ENCODE measurements at regions not wholly inside any gene's neighbourhood (a gene's known extent, or its start where the extent isn't known, plus 50 kb on each side); places are given as distances from the start of the nearest gene placed in this dataset.
"Not testable (repeated sequence)": the region's sequence is repeated elsewhere in the genome, so short reads cannot be mapped to it uniquely, and the experiment has no call there.

GRCh38 chr4:3941735-3942522 is 175.7 kb downstream of the ADRA2C start:
- H3K9ac ChIP-seq (ENCODE audit: insufficient read depth, low read length, poor library complexity, severe bottlenecking); H3K27me3 ChIP-seq (ENCODE audit: control insufficient read depth in 2 of 2, insufficient read depth in 2 of 2, low read length in 2 of 2); H3K9me3 ChIP-seq (replicated peaks in 1 of 2; ENCODE audit: control insufficient read depth in 1 of 2, insufficient read depth in 1 of 2, low read length in 2 of 2); H3K4me1 ChIP-seq (ENCODE audit: control insufficient read depth in 1 of 2, insufficient read depth in 2 of 2, low read length in 2 of 2); H3K27ac Mint-ChIP-seq; H3K4me3 Mint-ChIP-seq; DNase-seq; H3K36me3 Mint-ChIP-seq; H3K27ac ChIP-seq (ENCODE audit: low read depth in 1 of 2, low read length in 2 of 2); H3K36me3 ChIP-seq (replicated peaks in 1 of 2; ENCODE audit: control insufficient read depth in 1 of 2, insufficient read depth in 2 of 2, low read length in 2 of 2); H3K4me2 ChIP-seq (replicated peaks; ENCODE audit: extremely low read depth, low read length, poor library complexity, severe bottlenecking); H2AFZ ChIP-seq (ENCODE audit: insufficient read depth, low read depth, low read length, poor library complexity, severe bottlenecking); H3K4me3 ChIP-seq (replicated peaks in 1 of 3; ENCODE audit: low read depth in 2 of 3, low read length in 3 of 3); H4K20me1 ChIP-seq (ENCODE audit: insufficient read depth, low read length); H3K79me2 ChIP-seq (ENCODE audit: insufficient read depth, low read length); H3K9me3 Mint-ChIP-seq; intact Hi-C loops (cut with micrococcal nuclease); H3K4me1 Mint-ChIP-seq: not testable (repeated sequence)
- 65% methylated on average over 8 of the region's 17 CpGs for WGBS (ENCODE audit: insufficient coverage)
- peaks cover 9 to 17% (median 12%) of the 10 kb centered on the region in 3 donors for H3K27me3 Mint-ChIP-seq (ENCODE audit: low read depth in 3 of 3)

- peak; percentile 21 to 47 (median 35) for DNase-seq
- intact Hi-C loops (cut with micrococcal nuclease): not testable (repeated sequence)
These were observed 176.4 kb downstream of the ADRA2C start for GRCh38 chr4:3942569-3942971.

GRCh38 chr4:3943051-3943450 is 176.9 kb downstream of the ADRA2C start:
- H3K36me3 Mint-ChIP-seq; H4K20me1 ChIP-seq (ENCODE audit: insufficient read depth, low read length); H3K27me3 ChIP-seq (ENCODE audit: control insufficient read depth in 2 of 2, insufficient read depth in 2 of 2, low read length in 2 of 2); H3K4me2 ChIP-seq (replicated peaks; ENCODE audit: extremely low read depth, low read length, poor library complexity, severe bottlenecking); H3K36me3 ChIP-seq (replicated peaks in 1 of 2; ENCODE audit: control insufficient read depth in 1 of 2, insufficient read depth in 2 of 2, low read length in 2 of 2); H3K4me3 Mint-ChIP-seq; H3K4me1 Mint-ChIP-seq; H3K79me2 ChIP-seq (ENCODE audit: insufficient read depth, low read length); H3K9ac ChIP-seq (ENCODE audit: insufficient read depth, low read length, poor library complexity, severe bottlenecking); H3K27ac Mint-ChIP-seq; DNase-seq; H3K27ac ChIP-seq (ENCODE audit: low read depth in 1 of 2, low read length in 2 of 2); intact Hi-C loops (cut with micrococcal nuclease); H3K9me3 Mint-ChIP-seq; H3K9me3 ChIP-seq (replicated peaks in 1 of 2; ENCODE audit: control insufficient read depth in 1 of 2, insufficient read depth in 1 of 2, low read length in 2 of 2); H2AFZ ChIP-seq (ENCODE audit: insufficient read depth, low read depth, low read length, poor library complexity, severe bottlenecking); H3K4me3 ChIP-seq (replicated peaks in 1 of 3; ENCODE audit: low read depth in 2 of 3, low read length in 3 of 3); H3K4me1 ChIP-seq (ENCODE audit: control insufficient read depth in 1 of 2, insufficient read depth in 2 of 2, low read length in 2 of 2): not testable (repeated sequence)
- 67% methylated on average over 3 of the region's 8 CpGs for WGBS (ENCODE audit: insufficient coverage)
- peaks cover 7 to 17% (median 9%) of the 10 kb centered on the region in 3 donors for H3K27me3 Mint-ChIP-seq (ENCODE audit: low read depth in 3 of 3)

More at GRCh38 chr4:3942569-3942971, 176.4 kb downstream of the ADRA2C start:
- 14% methylated on average over 8 of the region's 12 CpGs for WGBS (ENCODE audit: insufficient coverage)
- TF ChIP-seq CTCF (IDR thresholded peaks at IDR 0.05): peak; percentile 77
- not testable (repeated sequence) for H3K27me3 ChIP-seq (ENCODE audit: control insufficient read depth in 2 of 2, insufficient read depth in 2 of 2, low read length in 2 of 2); H3K9me3 ChIP-seq (replicated peaks in 1 of 2; ENCODE audit: control insufficient read depth in 1 of 2, insufficient read depth in 1 of 2, low read length in 2 of 2); H3K27ac ChIP-seq (ENCODE audit: low read depth in 1 of 2, low read length in 2 of 2); H4K20me1 ChIP-seq (ENCODE audit: insufficient read depth, low read length); H3K4me1 ChIP-seq (ENCODE audit: control insufficient read depth in 1 of 2, insufficient read depth in 2 of 2, low read length in 2 of 2); H3K36me3 ChIP-seq (replicated peaks in 1 of 2; ENCODE audit: control insufficient read depth in 1 of 2, insufficient read depth in 2 of 2, low read length in 2 of 2); H3K79me2 ChIP-seq (ENCODE audit: insufficient read depth, low read length); H3K9ac ChIP-seq (ENCODE audit: insufficient read depth, low read length, poor library complexity, severe bottlenecking); H3K4me3 Mint-ChIP-seq; H3K36me3 Mint-ChIP-seq; H3K4me1 Mint-ChIP-seq; H3K4me2 ChIP-seq (replicated peaks; ENCODE audit: extremely low read depth, low read length, poor library complexity, severe bottlenecking); H3K9me3 Mint-ChIP-seq; H3K4me3 ChIP-seq (replicated peaks in 1 of 3; ENCODE audit: low read depth in 2 of 3, low read length in 3 of 3); H2AFZ ChIP-seq (ENCODE audit: insufficient read depth, low read depth, low read length, poor library complexity, severe bottlenecking)
- Mint-ChIP-seq H3K27me3 (ENCODE audit: low read depth in 3 of 3) (peaks cover 7 to 17% (median 12%) of the 10 kb centered on the region in 3 donors), H3K27ac (peak overlapping the region in 2 of 7 donors; percentile 25 to 26)
